ENCODE measurements at regions not wholly inside any gene's neighbourhood (a gene's known extent, or its start where the extent isn't known, plus 50 kb on each side); places are given as distances from the start of the nearest gene placed in this dataset.

DNA sequence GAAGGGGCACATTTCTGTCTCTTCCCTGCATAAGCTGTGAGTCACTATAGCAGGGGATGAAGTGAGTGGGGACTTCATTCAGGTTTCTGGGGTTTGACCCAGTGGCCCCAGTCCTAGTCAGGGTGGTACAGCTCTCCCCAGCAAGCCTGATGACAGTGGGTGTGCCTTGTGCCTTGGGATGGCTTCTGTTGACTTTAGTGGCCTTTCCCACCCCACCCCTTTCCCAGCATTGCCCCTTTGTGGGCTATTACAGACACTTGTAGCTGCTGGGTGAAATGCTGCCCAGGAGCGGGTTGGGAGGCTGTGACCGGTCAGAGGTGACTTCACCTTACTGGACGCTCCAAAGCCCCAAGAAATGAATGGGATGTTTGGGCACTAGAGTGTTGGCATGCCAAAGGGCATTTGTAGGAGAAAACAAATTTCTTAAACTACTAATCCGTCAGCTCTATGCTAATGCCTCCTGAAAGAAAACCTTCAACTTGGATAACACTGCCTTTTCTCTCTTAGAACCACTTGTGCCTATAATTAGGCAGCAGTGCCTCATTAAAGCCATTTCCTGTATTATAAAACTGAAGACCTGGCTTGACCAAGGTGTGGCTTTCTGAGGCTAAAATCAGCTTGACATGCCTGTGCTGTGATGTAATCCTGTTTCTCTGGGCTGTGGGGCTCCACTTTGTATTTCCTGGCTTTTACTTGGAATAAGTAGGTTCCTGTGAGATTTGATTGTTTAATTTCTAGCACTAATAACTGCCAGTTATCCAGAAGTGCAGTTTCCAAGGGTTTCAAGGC is 119.0 kb upstream of the SLC25A48 start (continued):
- TF ChIP-seq, protein P1, sequence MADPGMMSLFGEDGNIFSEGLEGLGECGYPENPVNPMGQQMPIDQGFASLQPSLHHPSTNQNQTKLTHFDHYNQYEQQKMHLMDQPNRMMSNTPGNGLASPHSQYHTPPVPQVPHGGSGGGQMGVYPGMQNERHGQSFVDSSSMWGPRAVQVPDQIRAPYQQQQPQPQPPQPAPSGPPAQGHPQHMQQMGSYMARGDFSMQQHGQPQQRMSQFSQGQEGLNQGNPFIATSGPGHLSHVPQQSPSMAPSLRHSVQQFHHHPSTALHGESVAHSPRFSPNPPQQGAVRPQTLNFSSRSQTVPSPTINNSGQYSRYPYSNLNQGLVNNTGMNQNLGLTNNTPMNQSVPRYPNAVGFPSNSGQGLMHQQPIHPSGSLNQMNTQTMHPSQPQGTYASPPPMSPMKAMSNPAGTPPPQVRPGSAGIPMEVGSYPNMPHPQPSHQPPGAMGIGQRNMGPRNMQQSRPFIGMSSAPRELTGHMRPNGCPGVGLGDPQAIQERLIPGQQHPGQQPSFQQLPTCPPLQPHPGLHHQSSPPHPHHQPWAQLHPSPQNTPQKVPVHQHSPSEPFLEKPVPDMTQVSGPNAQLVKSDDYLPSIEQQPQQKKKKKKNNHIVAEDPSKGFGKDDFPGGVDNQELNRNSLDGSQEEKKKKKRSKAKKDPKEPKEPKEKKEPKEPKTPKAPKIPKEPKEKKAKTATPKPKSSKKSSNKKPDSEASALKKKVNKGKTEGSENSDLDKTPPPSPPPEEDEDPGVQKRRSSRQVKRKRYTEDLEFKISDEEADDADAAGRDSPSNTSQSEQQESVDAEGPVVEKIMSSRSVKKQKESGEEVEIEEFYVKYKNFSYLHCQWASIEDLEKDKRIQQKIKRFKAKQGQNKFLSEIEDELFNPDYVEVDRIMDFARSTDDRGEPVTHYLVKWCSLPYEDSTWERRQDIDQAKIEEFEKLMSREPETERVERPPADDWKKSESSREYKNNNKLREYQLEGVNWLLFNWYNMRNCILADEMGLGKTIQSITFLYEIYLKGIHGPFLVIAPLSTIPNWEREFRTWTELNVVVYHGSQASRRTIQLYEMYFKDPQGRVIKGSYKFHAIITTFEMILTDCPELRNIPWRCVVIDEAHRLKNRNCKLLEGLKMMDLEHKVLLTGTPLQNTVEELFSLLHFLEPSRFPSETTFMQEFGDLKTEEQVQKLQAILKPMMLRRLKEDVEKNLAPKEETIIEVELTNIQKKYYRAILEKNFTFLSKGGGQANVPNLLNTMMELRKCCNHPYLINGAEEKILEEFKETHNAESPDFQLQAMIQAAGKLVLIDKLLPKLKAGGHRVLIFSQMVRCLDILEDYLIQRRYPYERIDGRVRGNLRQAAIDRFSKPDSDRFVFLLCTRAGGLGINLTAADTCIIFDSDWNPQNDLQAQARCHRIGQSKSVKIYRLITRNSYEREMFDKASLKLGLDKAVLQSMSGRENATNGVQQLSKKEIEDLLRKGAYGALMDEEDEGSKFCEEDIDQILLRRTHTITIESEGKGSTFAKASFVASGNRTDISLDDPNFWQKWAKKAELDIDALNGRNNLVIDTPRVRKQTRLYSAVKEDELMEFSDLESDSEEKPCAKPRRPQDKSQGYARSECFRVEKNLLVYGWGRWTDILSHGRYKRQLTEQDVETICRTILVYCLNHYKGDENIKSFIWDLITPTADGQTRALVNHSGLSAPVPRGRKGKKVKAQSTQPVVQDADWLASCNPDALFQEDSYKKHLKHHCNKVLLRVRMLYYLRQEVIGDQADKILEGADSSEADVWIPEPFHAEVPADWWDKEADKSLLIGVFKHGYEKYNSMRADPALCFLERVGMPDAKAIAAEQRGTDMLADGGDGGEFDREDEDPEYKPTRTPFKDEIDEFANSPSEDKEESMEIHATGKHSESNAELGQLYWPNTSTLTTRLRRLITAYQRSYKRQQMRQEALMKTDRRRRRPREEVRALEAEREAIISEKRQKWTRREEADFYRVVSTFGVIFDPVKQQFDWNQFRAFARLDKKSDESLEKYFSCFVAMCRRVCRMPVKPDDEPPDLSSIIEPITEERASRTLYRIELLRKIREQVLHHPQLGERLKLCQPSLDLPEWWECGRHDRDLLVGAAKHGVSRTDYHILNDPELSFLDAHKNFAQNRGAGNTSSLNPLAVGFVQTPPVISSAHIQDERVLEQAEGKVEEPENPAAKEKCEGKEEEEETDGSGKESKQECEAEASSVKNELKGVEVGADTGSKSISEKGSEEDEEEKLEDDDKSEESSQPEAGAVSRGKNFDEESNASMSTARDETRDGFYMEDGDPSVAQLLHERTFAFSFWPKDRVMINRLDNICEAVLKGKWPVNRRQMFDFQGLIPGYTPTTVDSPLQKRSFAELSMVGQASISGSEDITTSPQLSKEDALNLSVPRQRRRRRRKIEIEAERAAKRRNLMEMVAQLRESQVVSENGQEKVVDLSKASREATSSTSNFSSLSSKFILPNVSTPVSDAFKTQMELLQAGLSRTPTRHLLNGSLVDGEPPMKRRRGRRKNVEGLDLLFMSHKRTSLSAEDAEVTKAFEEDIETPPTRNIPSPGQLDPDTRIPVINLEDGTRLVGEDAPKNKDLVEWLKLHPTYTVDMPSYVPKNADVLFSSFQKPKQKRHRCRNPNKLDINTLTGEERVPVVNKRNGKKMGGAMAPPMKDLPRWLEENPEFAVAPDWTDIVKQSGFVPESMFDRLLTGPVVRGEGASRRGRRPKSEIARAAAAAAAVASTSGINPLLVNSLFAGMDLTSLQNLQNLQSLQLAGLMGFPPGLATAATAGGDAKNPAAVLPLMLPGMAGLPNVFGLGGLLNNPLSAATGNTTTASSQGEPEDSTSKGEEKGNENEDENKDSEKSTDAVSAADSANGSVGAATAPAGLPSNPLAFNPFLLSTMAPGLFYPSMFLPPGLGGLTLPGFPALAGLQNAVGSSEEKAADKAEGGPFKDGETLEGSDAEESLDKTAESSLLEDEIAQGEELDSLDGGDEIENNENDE (IDR thresholded peaks at IDR 0.05; ENCODE audit: insufficient replicate concordance, low read length) = no peak
- TF ChIP-seq RFX5 (IDR thresholded peaks at IDR 0.05; ENCODE audit: borderline replicate concordance, low read depth, low read length) = no peak
- TF ChIP-seq POU5F1 (IDR thresholded peaks at IDR 0.05; ENCODE audit: low read depth, low read length) = no peak
- TF ChIP-seq SP4 (IDR thresholded peaks at IDR 0.05; ENCODE audit: low read length) = no peak
- TF ChIP-seq, protein P2, sequence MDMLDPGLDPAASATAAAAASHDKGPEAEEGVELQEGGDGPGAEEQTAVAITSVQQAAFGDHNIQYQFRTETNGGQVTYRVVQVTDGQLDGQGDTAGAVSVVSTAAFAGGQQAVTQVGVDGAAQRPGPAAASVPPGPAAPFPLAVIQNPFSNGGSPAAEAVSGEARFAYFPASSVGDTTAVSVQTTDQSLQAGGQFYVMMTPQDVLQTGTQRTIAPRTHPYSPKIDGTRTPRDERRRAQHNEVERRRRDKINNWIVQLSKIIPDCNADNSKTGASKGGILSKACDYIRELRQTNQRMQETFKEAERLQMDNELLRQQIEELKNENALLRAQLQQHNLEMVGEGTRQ (IDR thresholded peaks at IDR 0.05; ENCODE audit: low read length) = no peak
- no peak for TF ChIP-seq TBP (IDR thresholded peaks at IDR 0.05; ENCODE audit: low read depth, low read length)
- TF ChIP-seq BACH1 (IDR thresholded peaks at IDR 0.05; ENCODE audit: low read length) = no peak
- no peak for TF ChIP-seq CEBPB (IDR thresholded peaks at IDR 0.05; ENCODE audit: low read depth, low read length)
- TF ChIP-seq KDM1A (IDR thresholded peaks at IDR 0.05; ENCODE audit: borderline replicate concordance, low read length) = no peak
- TF ChIP-seq RNF2 (IDR thresholded peaks at IDR 0.05; ENCODE audit: borderline replicate concordance, low read depth, low read length, missing control alignments, poor library complexity, severe bottlenecking) = no peak

Data from H1 (cell line).